ENCODE measurements at regions not wholly inside any gene's neighbourhood (a gene's known extent, or its start where the extent isn't known, plus 50 kb on each side); places are given as distances from the start of the nearest gene placed in this dataset.

DNA sequence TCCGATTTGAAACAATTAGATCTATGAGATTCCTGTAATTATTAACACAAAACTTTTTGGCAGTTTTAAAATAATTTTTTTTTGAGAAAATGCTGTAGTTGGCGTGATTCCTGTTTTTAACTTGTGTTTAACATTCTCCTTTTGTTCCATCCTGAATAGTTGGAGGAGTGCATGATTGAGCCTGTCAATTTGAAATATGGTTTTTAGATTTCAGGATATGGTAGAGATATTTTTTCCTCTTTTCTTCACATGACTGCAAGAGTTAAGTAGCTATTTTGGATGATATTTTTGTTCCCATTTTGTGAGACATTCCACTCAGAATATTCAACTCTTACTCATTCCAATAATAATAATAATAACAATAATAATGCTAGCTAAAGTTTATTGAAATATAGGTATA is 241.7 kb upstream of the MAN1A1 start:
- TF ChIP-seq CTCF (IDR thresholded peaks at IDR 0.05; ENCODE audit: poor library complexity, severe bottlenecking), result no peak
- no peak for TF ChIP-seq EZH2 (IDR thresholded peaks at IDR 0.05; ENCODE audit: borderline replicate concordance, insufficient read depth, low read length, poor library complexity, severe bottlenecking)

Measured in neural cell (in vitro differentiated cells).